HG03103 (cell line): ENCODE measurements at regions not wholly inside any gene's neighbourhood (a gene's known extent, or its start where the extent isn't known, plus 50 kb on each side); places are given as distances from the start of the nearest gene placed in this dataset.
"Not testable (repeated sequence)": the region's sequence is repeated elsewhere in the genome, so short reads cannot be mapped to it uniquely, and the experiment has no call there.

Experiments used
- ATAC-seq: cut with Tn5 transposase; IDR thresholded peaks from one replicate; pipeline ENCODE4 v1.9.1; 2021; ENCODE audit warnings: low read depth; ENCODE audit not compliant: unreplicated experiment

GRCh38 chr5:87762631-87763030 lies 349.9 kb upstream of the CCNH start:
- no peak for ATAC-seq

GRCh38 chr5:87756951-87757350 lies 344.2 kb upstream of the CCNH start:
- no peak for ATAC-seq

GRCh38 chr5:87755360-87755759 lies 342.6 kb upstream of the CCNH start:
- ATAC-seq: no peak

- ATAC-seq: no peak
Observed at GRCh38 chr5:87754009-87754757, 341.5 kb upstream of the CCNH start.

GRCh38 chr5:87752362-87752761 lies 339.6 kb upstream of the CCNH start:
- no peak for ATAC-seq

- no peak for ATAC-seq
Observed at GRCh38 chr5:87751824-87752223, 339.1 kb upstream of the CCNH start.

GRCh38 chr5:87746891-87747377 lies 334.2 kb upstream of the CCNH start:
- ATAC-seq: no peak

GRCh38 chr5:87746341-87746740 lies 333.6 kb upstream of the CCNH start:
- no peak for ATAC-seq

- ATAC-seq: no peak
Observed at GRCh38 chr5:87741881-87742280, 329.2 kb upstream of the CCNH start.

GRCh38 chr5:87735923-87736322 lies 323.2 kb upstream of the CCNH start:
- no peak for ATAC-seq

- ATAC-seq: no peak
Observed at GRCh38 chr5:87733897-87734296, 321.2 kb upstream of the CCNH start.

- no peak for ATAC-seq
Observed at GRCh38 chr5:87732875-87733768, 320.4 kb upstream of the CCNH start.

- ATAC-seq: no peak
Observed at GRCh38 chr5:87729781-87730180, 317.1 kb upstream of the CCNH start.

GRCh38 chr5:87722286-87722685 lies 309.6 kb upstream of the CCNH start:
- ATAC-seq: no peak

- ATAC-seq: not testable (repeated sequence)
Observed at GRCh38 chr5:87718224-87718925, 305.6 kb upstream of the CCNH start.

- no peak for ATAC-seq
Observed at GRCh38 chr5:87717761-87718160, 305.0 kb upstream of the CCNH start.

GRCh38 chr5:87705876-87706275 lies 293.1 kb upstream of the CCNH start:
- ATAC-seq: no peak

- peak; percentile 96 for ATAC-seq
Observed at GRCh38 chr5:87686975-87687374, 274.2 kb upstream of the CCNH start.

- ATAC-seq: no peak
Observed at GRCh38 chr5:87686018-87686417, 273.3 kb upstream of the CCNH start.

GRCh38 chr5:87674235-87674634 lies 261.5 kb upstream of the CCNH start:
- no peak for ATAC-seq

GRCh38 chr5:87671146-87671545 lies 258.4 kb upstream of the CCNH start:
- no peak for ATAC-seq
